ENCODE measurements at regions not wholly inside any gene's neighbourhood (a gene's known extent, or its start where the extent isn't known, plus 50 kb on each side); places are given as distances from the start of the nearest gene placed in this dataset.

DNA sequence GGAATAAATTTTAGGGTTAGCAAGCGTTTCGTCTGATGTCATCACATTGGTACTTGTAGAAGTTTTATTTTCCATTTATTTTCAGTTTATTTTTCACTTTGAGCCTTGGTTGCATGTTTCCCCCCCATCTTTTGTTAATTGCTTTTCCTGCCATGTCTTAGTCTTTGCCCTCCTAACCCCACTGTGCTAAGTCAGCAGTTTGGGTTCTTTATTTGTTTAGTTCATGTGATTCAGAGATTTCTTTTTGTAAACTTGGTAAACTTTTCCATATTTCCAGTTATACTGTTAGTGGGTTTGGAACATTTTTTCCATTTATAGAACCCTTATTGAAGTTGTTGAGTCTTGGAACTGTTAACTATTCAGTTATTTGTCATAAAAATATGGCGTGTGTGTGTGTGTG, 252.9 kb upstream of the ANKH start:
- TF ChIP-seq CTCF (IDR thresholded peaks at IDR 0.05 in 8 of 11, conservative IDR thresholded peaks at IDR 0.05 in 3 of 11), result no peak
- TF ChIP-seq POLR2AphosphoS5 (IDR thresholded peaks at IDR 0.05), result no peak
- no peak for TF ChIP-seq POLR2A (IDR thresholded peaks at IDR 0.05)

Data from spleen (tissue), 7 donors.